Erythroblast (primary cell): ENCODE measurements at regions not wholly inside any gene's neighbourhood (a gene's known extent, or its start where the extent isn't known, plus 50 kb on each side); places are given as distances from the start of the nearest gene placed in this dataset.

Source experiments
- DNase-seq, 2 experiments: peaks; one replicate each; lab custom pipeline; 2025; lab: John Stamatoyannopoulos, UW
- GATA1 ChIP-seq: IDR thresholded peaks from 2 replicates; pipeline ENCODE4 v1.6.1; 2011; ENCODE audit warnings: low read depth, mild to moderate bottlenecking, control low read depth, low read length, moderate library complexity
- POLR2A ChIP-seq: IDR thresholded peaks from 2 replicates; pipeline ENCODE4 v1.6.1; 2011; ENCODE audit warnings: mild to moderate bottlenecking, low read length

DNA sequence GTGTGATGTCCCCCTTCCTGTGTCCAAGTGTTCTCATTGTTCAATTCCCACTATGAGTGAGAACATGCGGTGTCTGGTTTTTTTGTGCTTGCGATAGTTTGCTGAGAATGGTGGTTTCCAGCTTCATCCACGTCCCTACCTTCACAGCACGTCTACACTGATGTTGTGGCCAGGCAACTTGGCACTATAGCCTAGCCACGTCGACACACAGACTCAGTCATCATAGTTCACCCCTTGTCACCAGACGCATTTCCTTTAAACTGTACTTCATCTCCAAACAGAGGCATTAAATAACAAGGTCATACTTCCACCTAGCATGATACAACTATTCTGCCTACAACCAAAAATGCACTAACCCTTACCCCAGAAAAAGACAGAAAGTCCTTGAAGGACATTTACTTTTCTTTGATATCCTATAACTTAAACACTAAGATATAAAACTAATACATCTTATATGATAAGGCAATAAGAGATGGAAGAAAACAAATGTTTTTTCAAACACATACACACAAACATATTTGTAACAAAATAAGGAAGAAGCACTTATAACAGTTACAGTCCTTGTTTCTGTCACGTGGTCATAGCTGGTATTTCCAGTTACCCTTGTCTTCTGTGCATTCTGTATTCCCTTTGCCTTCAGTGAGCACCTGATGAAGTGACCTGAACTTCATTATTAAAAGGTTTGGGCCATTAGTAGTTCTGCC, 121.4 kb downstream of the KLF13 start:
- no peak for DNase-seq
- TF ChIP-seq GATA1 (no peak), POLR2A (no peak)

GRCh38 chr15:31448635-31448979, 122.0 kb downstream of the KLF13 start:
- TF ChIP-seq GATA1: no peak
- TF ChIP-seq POLR2A: peak; percentile 26
- DNase-seq: peak; percentile 47 to 64

DNA sequence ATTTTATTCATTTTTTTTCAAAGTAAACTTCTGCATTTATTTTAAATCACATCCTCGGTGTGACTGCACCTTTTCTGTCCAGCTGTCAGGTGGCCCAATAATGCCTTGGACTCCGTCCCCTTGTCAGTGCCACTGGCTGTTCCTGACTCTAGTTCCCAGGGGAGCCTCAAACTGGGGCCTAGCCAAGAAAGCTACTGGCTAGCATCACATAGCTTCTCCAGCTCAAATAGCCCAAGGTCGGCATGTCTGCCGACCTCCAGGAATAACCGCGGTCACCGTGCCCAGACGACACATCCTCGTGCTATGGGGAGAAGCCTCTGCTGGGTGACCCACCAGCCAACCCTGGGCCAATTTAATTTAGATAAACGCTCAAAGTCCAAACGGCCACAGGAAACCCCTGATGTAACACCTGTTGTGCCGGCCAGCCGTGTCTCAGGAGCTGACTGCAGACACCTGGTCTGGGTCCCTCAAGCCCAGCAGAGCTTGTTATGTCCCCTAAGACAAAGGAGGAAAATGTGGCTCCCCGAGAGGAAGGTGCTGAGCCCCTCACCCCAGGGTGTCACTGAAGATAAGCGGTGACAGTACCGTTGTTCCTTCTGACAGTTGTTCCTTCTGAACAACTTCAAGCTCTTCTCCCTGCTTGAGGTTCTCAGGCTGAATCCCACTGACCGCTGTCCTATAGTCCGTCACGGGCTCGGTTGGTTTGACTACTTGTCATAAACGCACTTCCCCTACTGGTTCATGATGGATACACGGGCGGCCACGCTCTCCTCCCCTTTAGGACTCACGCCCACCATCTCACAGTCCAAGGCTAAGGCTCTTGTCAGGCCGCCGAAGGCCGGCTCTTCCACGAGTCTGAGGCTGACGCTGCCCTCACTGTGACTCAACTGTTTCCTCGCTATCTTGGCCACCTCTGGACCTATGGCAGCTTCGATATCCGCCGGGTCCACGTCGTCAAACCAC, 126.2 kb downstream of the KLF13 start:
- TF ChIP-seq POLR2A: no peak
- no peak for TF ChIP-seq GATA1
- DNase-seq: no peak

- TF ChIP-seq GATA1 (no peak), POLR2A (no peak)
- no peak for DNase-seq
These were observed 127.1 kb downstream of the KLF13 start for GRCh38 chr15:31453558-31454318.

- no peak for DNase-seq
These were observed 128.9 kb downstream of the KLF13 start for GRCh38 chr15:31455499-31455898.

GRCh38 chr15:31456354-31457060, 129.9 kb downstream of the KLF13 start:
- TF ChIP-seq POLR2A: no peak
- TF ChIP-seq GATA1: no peak

More at GRCh38 chr15:31455499-31455898, 128.9 kb downstream of the KLF13 start:
- no peak for TF ChIP-seq GATA1
- no peak for TF ChIP-seq POLR2A

GRCh38 chr15:31457161-31457560, 130.5 kb downstream of the KLF13 start:
- DNase-seq: no peak
- TF ChIP-seq GATA1 (no peak), POLR2A (no peak)

More at GRCh38 chr15:31456354-31457060, 129.9 kb downstream of the KLF13 start:
- no peak for DNase-seq

DNA sequence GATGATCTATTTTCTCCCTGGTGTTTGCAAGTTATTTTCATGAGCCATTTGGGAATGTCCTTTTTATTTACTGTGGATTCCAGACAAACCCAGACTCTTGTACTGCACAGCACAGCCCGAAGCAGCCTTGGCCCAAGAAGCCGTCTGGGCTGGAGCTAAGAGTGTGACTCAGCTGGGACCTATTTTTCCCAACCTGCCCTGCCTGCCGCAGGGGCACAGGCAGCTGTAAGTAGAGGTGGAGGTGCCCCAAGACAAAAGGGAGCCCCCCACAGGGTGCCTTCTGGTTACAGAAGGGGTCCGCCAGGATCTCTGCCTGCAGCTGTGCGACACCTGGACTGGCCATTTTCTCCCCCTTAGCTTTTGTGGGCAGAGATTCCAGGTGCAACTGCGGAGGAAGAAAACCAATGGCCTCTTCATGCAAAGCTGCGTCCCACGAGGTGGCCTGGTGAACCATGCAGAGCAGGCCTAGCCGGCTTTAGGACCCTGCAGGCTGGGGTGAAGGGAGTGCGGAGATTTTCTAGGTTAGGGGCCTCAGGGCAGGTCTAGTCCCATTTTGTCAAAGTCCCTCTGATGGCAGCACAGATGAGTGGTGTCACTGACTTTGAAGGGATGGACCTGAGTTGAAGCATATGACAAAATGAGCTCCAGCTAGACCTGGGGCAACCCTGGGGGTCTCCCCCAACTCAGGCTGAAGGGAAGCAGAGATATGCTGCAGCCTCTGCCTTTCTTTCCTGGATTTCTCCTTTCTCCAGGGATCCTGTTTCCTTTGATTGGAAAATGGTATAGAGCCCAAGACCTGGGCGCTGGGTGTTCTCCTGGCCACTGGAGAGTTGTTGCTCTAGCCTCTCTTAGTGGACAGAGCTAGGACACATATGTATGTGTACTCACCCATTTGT, 131.2 kb downstream of the KLF13 start:
- no peak for TF ChIP-seq GATA1
- TF ChIP-seq POLR2A: no peak
- no peak for DNase-seq

DNA sequence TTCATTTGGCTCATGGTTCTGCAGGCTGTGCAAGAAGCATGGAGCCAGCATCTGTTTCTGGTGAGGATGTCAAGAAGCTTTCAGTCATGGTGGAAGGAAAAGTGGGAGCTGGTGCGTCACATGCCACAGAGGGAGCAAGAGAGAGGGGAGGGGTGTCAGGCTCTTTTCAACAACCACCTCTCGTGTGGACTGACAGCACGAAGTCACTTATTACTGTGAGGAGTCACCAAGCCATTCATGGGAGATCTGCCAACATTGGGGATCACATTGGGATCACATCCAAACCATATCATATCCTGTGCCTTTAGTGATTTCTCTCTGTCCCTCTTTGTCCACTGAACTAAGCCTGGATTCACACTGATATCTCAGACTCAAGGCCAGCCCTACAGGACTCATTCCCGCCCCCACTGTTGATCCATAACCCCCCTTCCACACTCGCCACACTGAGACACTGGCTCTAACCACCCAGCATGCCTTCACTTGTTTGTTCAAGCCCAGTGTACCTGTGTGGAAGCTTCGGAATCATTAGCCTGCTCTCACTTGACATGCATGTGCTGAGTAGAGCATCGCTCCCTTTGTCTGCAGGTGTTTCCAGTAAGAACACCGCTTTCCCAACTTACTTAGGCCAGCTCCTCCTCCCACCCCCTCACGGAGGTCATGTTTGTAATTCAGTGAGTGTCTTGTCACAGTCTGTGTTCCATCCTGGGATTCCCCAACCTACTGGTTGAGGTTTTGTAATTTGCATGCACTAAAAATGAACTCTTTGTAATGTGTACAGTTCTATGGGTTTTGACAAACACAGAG, 132.2 kb downstream of the KLF13 start:
- DNase-seq: no peak
- TF ChIP-seq POLR2A (no peak), GATA1 (no peak)

GRCh38 chr15:31459400-31459748, 132.7 kb downstream of the KLF13 start:
- TF ChIP-seq POLR2A: no peak
- no peak for TF ChIP-seq GATA1
- DNase-seq: no peak

DNA sequence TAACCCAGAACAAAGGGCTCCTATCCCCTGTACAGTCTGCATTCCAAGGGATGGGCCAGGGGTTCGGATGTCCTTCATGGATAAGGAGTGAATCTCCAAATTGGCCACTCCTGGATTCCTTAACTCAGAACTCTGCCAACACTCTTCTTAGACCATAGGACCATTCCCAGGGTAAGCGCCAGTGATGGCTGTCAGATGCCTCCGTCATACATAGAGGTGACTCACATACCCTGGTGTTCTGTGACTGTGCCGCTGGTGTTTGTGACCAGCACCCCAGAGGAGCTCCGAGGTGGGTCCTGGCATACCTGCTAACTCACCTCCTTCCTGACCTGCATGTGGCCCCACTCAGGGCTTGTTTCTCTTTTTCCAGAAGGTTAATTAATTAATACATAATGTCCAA, 134.7 kb downstream of the KLF13 start:
- DNase-seq: no peak
- TF ChIP-seq POLR2A (no peak), GATA1 (no peak)
